GM19452 (cell line): ENCODE measurements at regions not wholly inside any gene's neighbourhood (a gene's known extent, or its start where the extent isn't known, plus 50 kb on each side); places are given as distances from the start of the nearest gene placed in this dataset.
"Not testable (repeated sequence)": the region's sequence is repeated elsewhere in the genome, so short reads cannot be mapped to it uniquely, and the experiment has no call there.

Source experiments
- ATAC-seq: cut with Tn5 transposase; IDR thresholded peaks from one replicate; pipeline ENCODE4 v1.9.1; 2021; ENCODE audit not compliant: unreplicated experiment

- ATAC-seq: no peak
These were observed 61.1 kb upstream of the SEM1 start for GRCh38 chr7:96770758-96771157.

DNA sequence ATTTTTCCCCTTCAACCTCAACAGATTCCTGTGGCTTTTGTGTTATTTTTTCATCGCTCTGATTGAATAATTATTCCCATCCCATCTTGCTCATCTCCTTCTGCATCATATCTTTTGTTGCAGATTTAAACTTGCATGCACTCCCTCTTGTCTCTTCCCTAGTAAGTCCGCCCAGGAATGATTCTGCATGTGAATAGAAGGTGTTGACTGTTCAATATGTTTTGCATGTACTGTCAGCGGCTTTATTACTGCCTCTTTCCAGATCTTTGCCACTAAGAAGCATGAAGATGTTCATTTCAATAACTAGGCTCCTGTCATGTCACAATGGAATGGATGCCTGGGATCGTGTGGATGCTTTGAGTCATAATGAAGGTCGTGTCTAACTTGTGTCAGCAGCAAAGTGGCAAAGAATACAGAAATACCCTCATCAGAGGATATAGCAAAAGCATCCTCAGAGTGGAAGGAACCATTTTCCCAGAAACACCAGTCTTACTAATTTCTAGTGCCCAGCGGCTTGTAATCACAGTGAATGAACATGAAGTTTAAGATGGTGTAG lies 62.6 kb upstream of the SEM1 start:
- ATAC-seq: no peak

DNA sequence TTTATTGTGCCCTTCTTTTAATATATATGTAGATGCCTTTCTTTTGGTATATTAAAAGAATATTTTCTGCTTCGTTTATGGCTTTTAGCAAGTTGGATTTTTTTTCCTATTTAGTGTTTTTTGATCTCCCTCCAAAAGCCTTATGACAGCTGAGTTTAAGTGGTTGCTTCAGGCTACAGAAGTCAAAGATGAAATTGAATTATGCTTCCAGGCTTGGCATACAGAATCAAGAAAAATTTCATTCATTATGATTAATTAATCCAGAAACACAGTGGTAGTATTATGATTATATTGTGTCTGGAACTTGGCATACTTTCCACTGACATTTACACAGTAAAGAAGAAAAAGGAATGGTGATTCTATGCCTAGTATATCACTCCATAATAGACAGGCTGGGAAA lies 63.8 kb upstream of the SEM1 start:
- no peak for ATAC-seq

- ATAC-seq: no peak
These were observed 64.7 kb upstream of the SEM1 start for GRCh38 chr7:96774358-96774757.

- ATAC-seq: no peak
These were observed 65.4 kb upstream of the SEM1 start for GRCh38 chr7:96775046-96775445.

GRCh38 chr7:96778263-96778662 lies 68.6 kb upstream of the SEM1 start:
- ATAC-seq: no peak

GRCh38 chr7:96781919-96782318 lies 72.3 kb upstream of the SEM1 start:
- ATAC-seq: no peak

- not testable (repeated sequence) for ATAC-seq
These were observed 73.1 kb upstream of the SEM1 start for GRCh38 chr7:96782686-96783298.

GRCh38 chr7:96784597-96784996 lies 75.0 kb upstream of the SEM1 start:
- no peak for ATAC-seq

GRCh38 chr7:96786261-96786997 lies 76.8 kb upstream of the SEM1 start:
- no peak for ATAC-seq

DNA sequence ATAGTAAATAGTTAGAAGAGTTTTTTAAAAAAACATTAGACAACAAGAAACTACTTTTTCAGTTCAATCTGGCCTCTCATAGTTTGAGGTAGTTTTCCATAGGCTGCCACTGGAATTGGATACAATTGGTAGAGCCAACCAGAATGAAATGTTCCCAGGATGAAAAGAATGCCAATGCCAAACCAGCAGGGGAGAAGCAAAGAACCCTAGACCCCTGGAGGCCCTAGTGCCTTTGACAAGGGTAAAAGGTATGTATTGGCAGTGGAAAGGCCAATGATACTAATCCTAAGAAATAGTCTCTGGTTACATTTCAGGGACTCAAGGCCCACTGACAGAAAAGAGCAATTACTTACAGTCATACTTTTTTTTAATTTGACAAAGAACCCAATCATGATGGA lies 77.4 kb upstream of the SEM1 start:
- ATAC-seq: no peak

DNA sequence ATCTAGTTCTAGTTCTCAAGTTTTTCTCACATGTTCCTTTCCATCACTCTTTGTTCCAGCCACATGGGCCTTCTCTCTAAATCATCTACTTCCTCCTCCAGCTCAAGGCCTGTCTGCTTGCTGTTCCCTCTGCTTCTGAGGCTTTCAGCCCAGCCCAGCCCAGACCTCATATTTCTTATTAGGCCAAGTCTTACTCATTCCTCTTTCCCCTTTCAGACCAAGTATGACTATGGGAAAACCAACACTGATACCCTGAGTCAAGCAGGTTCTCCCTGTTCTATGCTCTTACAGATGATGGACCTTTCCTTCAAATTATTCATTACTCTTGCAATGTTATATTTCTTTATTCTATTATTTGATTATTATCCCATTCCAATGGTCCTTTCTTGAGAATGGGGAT lies 80.3 kb upstream of the SEM1 start:
- no peak for ATAC-seq

- ATAC-seq: no peak
These were observed 82.5 kb upstream of the SEM1 start for GRCh38 chr7:96792115-96792514.

DNA sequence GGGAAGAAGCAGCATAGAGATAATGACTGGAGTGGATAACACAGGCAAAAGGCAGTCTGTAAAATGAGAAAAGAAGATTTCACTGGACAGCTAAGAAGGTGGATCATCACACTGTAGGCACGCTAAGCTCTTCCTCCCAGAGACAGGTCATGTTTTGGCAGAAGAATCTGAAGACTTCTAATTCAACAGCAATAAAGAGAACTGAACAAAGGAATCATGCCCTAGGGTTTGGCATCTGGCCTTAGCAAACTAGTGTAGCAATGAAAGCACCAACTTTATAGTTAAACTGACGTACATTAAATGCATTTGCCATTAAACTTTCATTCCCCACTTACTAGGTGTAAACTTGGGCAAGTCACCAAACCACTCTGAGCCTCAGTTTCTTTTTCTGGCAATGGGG lies 84.4 kb upstream of the SEM1 start:
- no peak for ATAC-seq

DNA sequence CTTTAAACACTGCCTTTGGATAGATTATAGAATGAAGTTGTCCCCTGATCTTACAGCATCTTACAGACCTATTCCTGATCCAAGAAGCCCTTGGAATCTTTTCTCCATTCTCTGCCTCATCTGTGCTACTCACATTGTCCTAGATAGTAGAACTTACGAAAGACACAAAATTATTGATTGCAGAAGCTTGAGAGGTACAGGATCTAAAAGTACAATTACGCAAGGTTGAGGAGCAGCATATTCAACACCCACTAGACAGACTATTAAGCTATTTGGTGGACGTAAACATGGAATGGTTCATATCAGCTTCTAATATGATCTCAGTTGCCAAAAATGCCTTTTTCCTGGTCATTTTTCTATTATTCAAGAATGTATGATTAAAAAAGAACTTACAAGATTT lies 90.5 kb upstream of the SEM1 start:
- no peak for ATAC-seq

DNA sequence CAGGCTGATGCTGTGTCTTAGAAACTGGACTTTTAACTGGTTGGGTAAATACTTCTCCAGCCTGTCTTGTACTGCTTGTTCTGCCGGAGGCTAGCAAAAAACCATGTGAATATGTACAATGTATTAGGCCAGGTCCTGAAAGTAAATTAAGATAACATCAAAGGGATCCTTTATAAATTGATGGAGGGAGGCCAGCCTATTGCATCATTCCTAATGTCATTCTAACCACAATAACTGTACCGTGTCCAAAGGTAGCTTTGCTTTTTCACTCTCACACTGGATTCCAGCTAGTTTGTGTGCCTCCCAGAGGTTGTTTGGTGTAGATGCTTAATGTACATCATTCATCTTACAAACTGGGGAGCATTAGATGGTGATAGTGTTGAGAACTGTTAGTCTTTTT lies 91.2 kb upstream of the SEM1 start:
- ATAC-seq: no peak

- no peak for ATAC-seq
These were observed 109.6 kb upstream of the SEM1 start for GRCh38 chr7:96819111-96819700.

- ATAC-seq: not testable (repeated sequence)
These were observed 111.5 kb upstream of the SEM1 start for GRCh38 chr7:96821131-96821530.

- ATAC-seq: no peak
These were observed 113.2 kb upstream of the SEM1 start for GRCh38 chr7:96822824-96823223.

GRCh38 chr7:96823274-96823673 lies 113.6 kb upstream of the SEM1 start:
- ATAC-seq: no peak

DNA sequence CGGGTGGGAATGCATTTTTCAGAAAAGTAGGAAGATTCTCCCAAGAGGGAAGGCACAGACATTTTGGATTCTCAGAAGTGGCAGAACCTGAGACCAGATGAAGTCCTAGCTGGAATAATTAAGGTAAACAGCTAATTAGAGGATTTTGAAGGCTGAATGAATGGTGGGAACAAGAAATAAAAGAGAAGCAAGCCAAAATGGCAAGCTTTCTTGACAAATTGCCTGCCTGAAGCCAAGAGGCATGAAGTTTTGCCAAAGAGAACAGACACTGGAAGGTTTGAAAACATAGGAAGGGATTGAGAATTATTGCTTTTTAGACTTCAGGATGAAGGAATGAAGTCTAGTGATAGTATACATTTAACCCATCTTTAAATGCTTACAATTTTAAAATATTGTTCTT lies 115.0 kb upstream of the SEM1 start:
- ATAC-seq: no peak

GRCh38 chr7:96825285-96825684 lies 115.6 kb upstream of the SEM1 start:
- ATAC-seq: no peak
